A673 (cell line): ENCODE measurements at regions not wholly inside any gene's neighbourhood (a gene's known extent, or its start where the extent isn't known, plus 50 kb on each side); places are given as distances from the start of the nearest gene placed in this dataset.

Experiments
- CTCF ChIP-seq: fragments of 300-800, 200-600 bp; sonication (generic); conservative IDR thresholded peaks from 2 replicates; pipeline ENCODE4 v1.5.1; 2017; ENCODE audit warnings: low read depth, mild to moderate bottlenecking, antibody characterized with exemption, low read length, moderate library complexity, mixed read lengths
- EZH2 ChIP-seq: fragments of 200-600 bp; sonication (generic); IDR thresholded peaks from 2 replicates; pipeline ENCODE4 v1.6.1; 2017; ENCODE audit warnings: borderline replicate concordance, low read depth, mild to moderate bottlenecking, mixed read lengths, antibody characterized with exemption, low read length; ENCODE audit not compliant: poor library complexity, severe bottlenecking

- TF ChIP-seq CTCF, result no peak
- TF ChIP-seq EZH2, result no peak
Measured at GRCh38 chrX:8921615-8922014, 112.3 kb downstream of the FAM9B start.
